ENCODE measurements at regions not wholly inside any gene's neighbourhood (a gene's known extent, or its start where the extent isn't known, plus 50 kb on each side); places are given as distances from the start of the nearest gene placed in this dataset.

GRCh38 chr1:31127266-31127665 is 61.7 kb upstream of the PUM1 start:
- no peaks in the 10 kb centered on the region for H3K36me3 ChIP-seq (ENCODE audit: control insufficient read depth in 2 of 2, insufficient read depth in 1 of 2, low read length in 2 of 2)
- no peaks in the 10 kb centered on the region for H3K4me1 ChIP-seq (ENCODE audit: control insufficient read depth, insufficient read depth, low read length)
- H3K9me3 ChIP-seq (ENCODE audit: control insufficient read depth, insufficient read depth, low read depth, low read length) = no peaks in the 10 kb centered on the region
- no peak for TF ChIP-seq ZNF202 (tag by site-specific recombination; IDR thresholded peaks at IDR 0.05; ENCODE audit: borderline replicate concordance)
- no peak for TF ChIP-seq KLF9 (tag by site-specific recombination; IDR thresholded peaks at IDR 0.05; ENCODE audit: low read depth)
- no peak for TF ChIP-seq ZSCAN5A (tag by site-specific recombination; IDR thresholded peaks at IDR 0.05)
- no peak for TF ChIP-seq HOXC10 (CRISPR knock-in tag; IDR thresholded peaks at IDR 0.05)
- TF ChIP-seq ZNF423 (tag by site-specific recombination; IDR thresholded peaks at IDR 0.05) = no peak
- no peak for TF ChIP-seq MEIS1 (CRISPR knock-in tag; IDR thresholded peaks at IDR 0.05; ENCODE audit: borderline replicate concordance)
- no peak for TF ChIP-seq OVOL3 (tag by site-specific recombination; IDR thresholded peaks at IDR 0.05)
- TF ChIP-seq ZNF148 (tag by site-specific recombination; IDR thresholded peaks at IDR 0.05; ENCODE audit: borderline replicate concordance) = no peak
- TF ChIP-seq REPIN1 (tag by site-specific recombination; IDR thresholded peaks at IDR 0.05; ENCODE audit: low read depth) = no peak
- TF ChIP-seq ATF2 (tag by site-specific recombination; IDR thresholded peaks at IDR 0.05; ENCODE audit: low read depth) = no peak
- TF ChIP-seq ZNF660 (tag by site-specific recombination; IDR thresholded peaks at IDR 0.05) = no peak
- TF ChIP-seq ZNF610 (tag by site-specific recombination; IDR thresholded peaks at IDR 0.05; ENCODE audit: borderline replicate concordance) = no peak
- no peak for TF ChIP-seq BCL11A (tag by site-specific recombination; IDR thresholded peaks at IDR 0.05; ENCODE audit: low read depth)
- TF ChIP-seq ZFP37 (tag by site-specific recombination; IDR thresholded peaks at IDR 0.05) = no peak
- no peak for TF ChIP-seq ZNF335 (tag by site-specific recombination; conservative IDR thresholded peaks at IDR 0.05)
- no peak for TF ChIP-seq KLF7 (tag by site-specific recombination; IDR thresholded peaks at IDR 0.05; ENCODE audit: borderline replicate concordance)
- TF ChIP-seq ZNF211 (tag by site-specific recombination; IDR thresholded peaks at IDR 0.05; ENCODE audit: low read depth) = no peak
- TF ChIP-seq ZIC2 (tag by site-specific recombination; IDR thresholded peaks at IDR 0.05) = no peak
- TF ChIP-seq ZNF623 (tag by site-specific recombination; IDR thresholded peaks at IDR 0.05) = no peak
- TF ChIP-seq ZNF600 (tag by site-specific recombination; IDR thresholded peaks at IDR 0.05) = no peak
- CTCF ChIA-PET = interaction anchor here (0.8 kb wide), 1 partner anchor 42 kb away, joined by 4 read pairs; no protein-coding TSS in a partner anchor
- H3K27ac ChIP-seq (ENCODE audit: extremely low read depth, low read depth, low read length) = no peak overlapping the region
- POLR2A ChIA-PET = no interaction called here
- H3K4me3 ChIP-seq (ENCODE audit: low read depth, low read length) = no peak overlapping the region

GRCh38 chr1:31122741-31123140 is 57.2 kb upstream of the PUM1 start:
- H3K27ac ChIP-seq (ENCODE audit: extremely low read depth, low read depth, low read length) = no peak overlapping the region
- TF ChIP-seq ZBTB7A (tag by site-specific recombination; IDR thresholded peaks at IDR 0.05; ENCODE audit: low read depth) (no peak), ZNF138 (tag by site-specific recombination; IDR thresholded peaks at IDR 0.05; ENCODE audit: borderline replicate concordance) (no peak), ZNF146 (tag by site-specific recombination; IDR thresholded peaks at IDR 0.05) (no peak), ZBTB21 (tag by site-specific recombination; IDR thresholded peaks at IDR 0.05) (no peak), ZNF830 (tag by site-specific recombination; IDR thresholded peaks at IDR 0.05; ENCODE audit: low read depth) (no peak), ZNF776 (tag by site-specific recombination; IDR thresholded peaks at IDR 0.05; ENCODE audit: borderline replicate concordance) (no peak), ZNF48 (tag by site-specific recombination; IDR thresholded peaks at IDR 0.05) (no peak), ZIC2 (tag by site-specific recombination; IDR thresholded peaks at IDR 0.05) (no peak), ZFHX2 (tag by site-specific recombination; conservative IDR thresholded peaks at IDR 0.05) (no peak)
- H3K9me3 ChIP-seq (ENCODE audit: control insufficient read depth, insufficient read depth, low read depth, low read length) = no peaks in the 10 kb centered on the region
- CTCF ChIA-PET = no interaction called here
- no peaks in the 10 kb centered on the region for H3K36me3 ChIP-seq (ENCODE audit: control insufficient read depth in 2 of 2, insufficient read depth in 1 of 2, low read length in 2 of 2)
- POLR2A ChIA-PET = no interaction called here
- H3K4me1 ChIP-seq (ENCODE audit: control insufficient read depth, insufficient read depth, low read length) = no peaks in the 10 kb centered on the region
- H3K4me3 ChIP-seq (ENCODE audit: low read depth, low read length) = no peak overlapping the region
